H1 (cell line): ENCODE measurements at regions not wholly inside any gene's neighbourhood (a gene's known extent, or its start where the extent isn't known, plus 50 kb on each side); places are given as distances from the start of the nearest gene placed in this dataset.

Experiments
- CTBP2 ChIP-seq: IDR thresholded peaks from 2 replicates; pipeline ENCODE4 v1.7.0; 2011; ENCODE audit warnings: borderline replicate concordance, mild to moderate bottlenecking, moderate library complexity, mixed read lengths, low read length; ENCODE audit not compliant: insufficient read depth, insufficient read length
- KDM1A ChIP-seq: fragments of 200-600, 300-600 bp; sonication (generic); IDR thresholded peaks from 2 replicates; pipeline ENCODE4 v1.7.1; 2016; ENCODE audit warnings: mild to moderate bottlenecking, low read length, borderline replicate concordance

GRCh38 chr2:153391131-153391530, 87.4 kb downstream of the RPRM start (continued):
- TF ChIP-seq CTBP2 (no peak), KDM1A (no peak)
